ENCODE measurements at regions not wholly inside any gene's neighbourhood (a gene's known extent, or its start where the extent isn't known, plus 50 kb on each side); places are given as distances from the start of the nearest gene placed in this dataset.

DNA sequence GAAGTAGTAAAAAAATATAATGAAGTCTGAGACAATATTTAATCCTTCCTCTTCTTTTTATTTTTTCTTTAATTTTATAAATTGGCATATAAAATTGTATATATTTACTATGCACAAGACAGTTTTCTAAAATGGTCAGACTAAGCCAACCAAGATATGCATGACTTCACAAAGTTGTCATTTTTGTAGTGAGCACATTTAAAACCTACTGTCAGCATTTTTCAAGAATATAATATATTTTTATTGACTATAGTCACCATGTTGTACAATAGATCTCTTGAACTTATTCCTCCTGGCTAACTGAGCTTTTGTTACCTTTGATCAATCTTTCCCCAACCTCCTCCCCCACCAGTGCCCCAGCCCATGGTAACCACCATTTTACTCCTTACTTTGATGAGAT is 129.2 kb downstream of the ATP6V1G3 start:
- no peak for FAIRE-seq
- no TSS peak for BruUV-seq (replicated peaks)
- intact Hi-C loops (cut with micrococcal nuclease) = no loop called here

DNA sequence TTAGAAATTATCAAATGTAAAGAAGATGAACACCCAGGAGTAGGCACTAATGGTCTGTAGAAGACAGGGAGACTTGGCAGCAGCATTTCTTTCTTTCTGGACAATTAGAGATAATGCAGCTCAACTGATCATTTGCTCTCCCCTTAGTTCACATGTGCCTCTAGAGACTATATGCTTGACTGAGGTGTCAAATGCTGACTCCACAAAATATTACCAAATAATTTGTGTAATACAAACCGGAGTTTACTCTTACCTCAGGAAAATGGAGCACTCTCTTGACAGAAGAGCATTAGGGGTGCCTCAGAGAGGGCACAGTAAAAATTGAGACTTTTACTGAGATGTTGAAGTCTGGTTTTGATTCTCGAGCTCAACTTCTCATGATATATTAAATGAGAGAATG is 131.8 kb downstream of the ATP6V1G3 start:
- Histone ChIP-seq H3K79me2 (ENCODE audit: control insufficient read depth, insufficient read depth, low read length) (no peaks in the 10 kb centered on the region), H3K9ac (replicated peaks; ENCODE audit: extremely low read depth, insufficient read depth, low read length) (no peak overlapping the region), H3K4me2 (ENCODE audit: insufficient read depth, low read length) (no peak overlapping the region), H3K36me3 (ENCODE audit: control insufficient read depth in 2 of 2, extremely low read depth in 1 of 2, insufficient read depth in 2 of 2, low read length in 2 of 2) (no peaks in the 10 kb centered on the region), H3K9me3 (replicated peaks; ENCODE audit: control insufficient read depth, insufficient read depth, low read length) (no peaks in the 10 kb centered on the region), H4K20me1 (replicated peaks; ENCODE audit: control insufficient read depth, extremely low read depth, insufficient read depth, low read length) (no peaks in the 10 kb centered on the region), H3K27ac (ENCODE audit: insufficient read depth, low read depth, low read length) (no peak overlapping the region), H3K4me1 (ENCODE audit: control insufficient read depth, extremely low read depth, insufficient read depth, low read length) (no peaks in the 10 kb centered on the region), H3K4me3 (replicated peaks in 1 of 3; ENCODE audit: insufficient read depth in 1 of 3, low read depth in 1 of 3, low read length in 3 of 3) (no peak overlapping the region), H3K9me1 (replicated peaks; ENCODE audit: control insufficient read depth, extremely low read depth, insufficient read depth, low read length) (no peaks in the 10 kb centered on the region), H2AFZ (ENCODE audit: low read depth, low read length) (no peak overlapping the region), H3K27me3 (ENCODE audit: control insufficient read depth in 2 of 2, insufficient read depth in 2 of 2, low read length in 2 of 2) (no peaks in the 10 kb centered on the region)
- CTCF ChIA-PET = interaction anchor here (1.0 to 1.3 kb wide), 2 partner anchors 9 to 10 kb away, joined by 3 read pairs; no protein-coding TSS in a partner anchor
- BruUV-seq (replicated peaks) = no TSS peak
- FAIRE-seq (no peak), DNase-seq (ENCODE audit: low read depth, low spot score) (no peak)
- no peak for TF ChIP-seq GATA2 (IDR thresholded peaks at IDR 0.05; ENCODE audit: insufficient read depth, insufficient read length, low read depth, low read length)
- TF ChIP-seq POLR2A (IDR thresholded peaks at IDR 0.05; ENCODE audit: low read depth, low read length) = no peak
- no peak for TF ChIP-seq MYC (IDR thresholded peaks at IDR 0.05; ENCODE audit: low read depth, low read length)
- TF ChIP-seq, protein P1, sequence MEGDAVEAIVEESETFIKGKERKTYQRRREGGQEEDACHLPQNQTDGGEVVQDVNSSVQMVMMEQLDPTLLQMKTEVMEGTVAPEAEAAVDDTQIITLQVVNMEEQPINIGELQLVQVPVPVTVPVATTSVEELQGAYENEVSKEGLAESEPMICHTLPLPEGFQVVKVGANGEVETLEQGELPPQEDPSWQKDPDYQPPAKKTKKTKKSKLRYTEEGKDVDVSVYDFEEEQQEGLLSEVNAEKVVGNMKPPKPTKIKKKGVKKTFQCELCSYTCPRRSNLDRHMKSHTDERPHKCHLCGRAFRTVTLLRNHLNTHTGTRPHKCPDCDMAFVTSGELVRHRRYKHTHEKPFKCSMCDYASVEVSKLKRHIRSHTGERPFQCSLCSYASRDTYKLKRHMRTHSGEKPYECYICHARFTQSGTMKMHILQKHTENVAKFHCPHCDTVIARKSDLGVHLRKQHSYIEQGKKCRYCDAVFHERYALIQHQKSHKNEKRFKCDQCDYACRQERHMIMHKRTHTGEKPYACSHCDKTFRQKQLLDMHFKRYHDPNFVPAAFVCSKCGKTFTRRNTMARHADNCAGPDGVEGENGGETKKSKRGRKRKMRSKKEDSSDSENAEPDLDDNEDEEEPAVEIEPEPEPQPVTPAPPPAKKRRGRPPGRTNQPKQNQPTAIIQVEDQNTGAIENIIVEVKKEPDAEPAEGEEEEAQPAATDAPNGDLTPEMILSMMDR (IDR thresholded peaks at IDR 0.05; ENCODE audit: extremely low read depth in 1 of 2, insufficient read depth in 1 of 2, low read depth in 1 of 2, low read length in 2 of 2) = no peak
- no peak for TF ChIP-seq EZH2 (IDR thresholded peaks at IDR 0.05; ENCODE audit: borderline replicate concordance, low read depth, low read length, severe bottlenecking)
- TF ChIP-seq POLR2AphosphoS5 (IDR thresholded peaks at IDR 0.05; ENCODE audit: insufficient read depth, low read depth, low read length) = no peak
- TF ChIP-seq, protein P2, sequence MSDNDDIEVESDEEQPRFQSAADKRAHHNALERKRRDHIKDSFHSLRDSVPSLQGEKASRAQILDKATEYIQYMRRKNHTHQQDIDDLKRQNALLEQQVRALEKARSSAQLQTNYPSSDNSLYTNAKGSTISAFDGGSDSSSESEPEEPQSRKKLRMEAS (IDR thresholded peaks at IDR 0.05; ENCODE audit: insufficient read depth, insufficient read length) = no peak
- TF ChIP-seq FOS (IDR thresholded peaks at IDR 0.05; ENCODE audit: borderline replicate concordance, insufficient read depth, low read length) = no peak
- TF ChIP-seq JUN (IDR thresholded peaks at IDR 0.05; ENCODE audit: borderline replicate concordance, insufficient read depth, insufficient read length, low read depth) = no peak
- POLR2A ChIA-PET = no interaction called here
- intact Hi-C loops (cut with micrococcal nuclease) = no loop called here
- dilution Hi-C loops (cut with MboI; ENCODE audit: extremely low pct_ligation_motif_present, low sequenced_read_pairs) = no loop called here

More for the DNA sequence above, 129.2 kb downstream of the ATP6V1G3 start:
- TF ChIP-seq JUN (IDR thresholded peaks at IDR 0.05; ENCODE audit: borderline replicate concordance, insufficient read depth, insufficient read length, low read depth) = no peak
- no peak for TF ChIP-seq MYC (IDR thresholded peaks at IDR 0.05; ENCODE audit: low read depth, low read length)
- no peak for TF ChIP-seq POLR2A (IDR thresholded peaks at IDR 0.05; ENCODE audit: low read depth, low read length)
- TF ChIP-seq, protein P1 (IDR thresholded peaks at IDR 0.05; ENCODE audit: extremely low read depth in 1 of 2, insufficient read depth in 1 of 2, low read depth in 1 of 2, low read length in 2 of 2) = no peak
- no peak for TF ChIP-seq GATA2 (IDR thresholded peaks at IDR 0.05; ENCODE audit: insufficient read depth, insufficient read length, low read depth, low read length)
- TF ChIP-seq POLR2AphosphoS5 (IDR thresholded peaks at IDR 0.05; ENCODE audit: insufficient read depth, low read depth, low read length) = no peak
- no peak for TF ChIP-seq FOS (IDR thresholded peaks at IDR 0.05; ENCODE audit: borderline replicate concordance, insufficient read depth, low read length)
- TF ChIP-seq EZH2 (IDR thresholded peaks at IDR 0.05; ENCODE audit: borderline replicate concordance, low read depth, low read length, severe bottlenecking) = no peak
- dilution Hi-C loops (cut with MboI; ENCODE audit: extremely low pct_ligation_motif_present, low sequenced_read_pairs) = no loop called here
- no peaks in the 10 kb centered on the region for H3K9me1 ChIP-seq (replicated peaks; ENCODE audit: control insufficient read depth, extremely low read depth, insufficient read depth, low read length)
- no peak overlapping the region for H3K27ac ChIP-seq (ENCODE audit: insufficient read depth, low read depth, low read length)
- DNase-seq (ENCODE audit: low read depth, low spot score) = no peak
- POLR2A ChIA-PET = no interaction called here
- H3K4me2 ChIP-seq (ENCODE audit: insufficient read depth, low read length) = no peak overlapping the region
- H3K9me3 ChIP-seq (replicated peaks; ENCODE audit: control insufficient read depth, insufficient read depth, low read length) = no peaks in the 10 kb centered on the region
- no peaks in the 10 kb centered on the region for H4K20me1 ChIP-seq (replicated peaks; ENCODE audit: control insufficient read depth, extremely low read depth, insufficient read depth, low read length)
- no peaks in the 10 kb centered on the region for H3K4me1 ChIP-seq (ENCODE audit: control insufficient read depth, extremely low read depth, insufficient read depth, low read length)
- H3K4me3 ChIP-seq (replicated peaks in 1 of 3; ENCODE audit: insufficient read depth in 1 of 3, low read depth in 1 of 3, low read length in 3 of 3) = no peak overlapping the region
- H2AFZ ChIP-seq (ENCODE audit: low read depth, low read length) = no peak overlapping the region
- CTCF ChIA-PET = no interaction called here
- H3K9ac ChIP-seq (replicated peaks; ENCODE audit: extremely low read depth, insufficient read depth, low read length) = no peak overlapping the region
- H3K36me3 ChIP-seq (ENCODE audit: control insufficient read depth in 2 of 2, extremely low read depth in 1 of 2, insufficient read depth in 2 of 2, low read length in 2 of 2) = no peaks in the 10 kb centered on the region
- no peaks in the 10 kb centered on the region for H3K27me3 ChIP-seq (ENCODE audit: control insufficient read depth in 2 of 2, insufficient read depth in 2 of 2, low read length in 2 of 2)
- H3K79me2 ChIP-seq (ENCODE audit: control insufficient read depth, insufficient read depth, low read length) = no peaks in the 10 kb centered on the region
